Left colon (tissue), 2 donors: ENCODE measurements at regions not wholly inside any gene's neighbourhood (a gene's known extent, or its start where the extent isn't known, plus 50 kb on each side); places are given as distances from the start of the nearest gene placed in this dataset.
"Not testable (repeated sequence)": the region's sequence is repeated elsewhere in the genome, so short reads cannot be mapped to it uniquely, and the experiment has no call there.

Source experiments
- ATAC-seq: fragments of 200-7000 bp; cut with Tn5 transposase; one replicate; pipeline ENCODE4 v1.9.1; 2020; ENCODE audit warnings: mild to moderate bottlenecking, moderate library complexity
- DNase-seq, 2 donors: peaks; one replicate each; pipeline ENCODE4 v3.0.0-alpha.2; 2020
- intact Hi-C, 2 donors: fragments of 100-400 bp; cut with DNase I in 1 of 2; cut with micrococcal nuclease in 1 of 2; formaldehyde crosslinking; loops; one replicate each; pipeline versions ENCODE4 v1.11.2 to v1.14.0; 2022; cut with DNase I, micrococcal nuclease
- donor health status: DM: no; HTN: no; CAD: no.
- donor health status: DM: yes; HTN: yes; CAD: no.

GRCh38 chr16:88144028-88144511 is 192.8 kb downstream of the BANP start:
- DNase-seq, result no peak
- peak; percentile 28 for ATAC-seq
- intact Hi-C loops, result no loop called here

- ATAC-seq, DNase-seq, intact Hi-C loops: not testable (repeated sequence)
Measured at GRCh38 chr16:88145376-88145775, 194.1 kb downstream of the BANP start.

- DNase-seq, ATAC-seq, intact Hi-C loops: not testable (repeated sequence)
Measured at GRCh38 chr16:88145824-88146405, 194.7 kb downstream of the BANP start.

GRCh38 chr16:88148078-88148477 is 196.8 kb downstream of the BANP start:
- ATAC-seq, intact Hi-C loops, DNase-seq: not testable (repeated sequence)

GRCh38 chr16:88148682-88149081 is 197.4 kb downstream of the BANP start:
- ATAC-seq, intact Hi-C loops: not testable (repeated sequence)

GRCh38 chr16:88149158-88149603 is 197.9 kb downstream of the BANP start:
- DNase-seq, ATAC-seq, intact Hi-C loops: not testable (repeated sequence)

More at GRCh38 chr16:88148682-88149081, 197.4 kb downstream of the BANP start:
- not testable (repeated sequence) for DNase-seq

GRCh38 chr16:88149663-88150062 is 198.4 kb downstream of the BANP start:
- DNase-seq, ATAC-seq, intact Hi-C loops: not testable (repeated sequence)

GRCh38 chr16:88150456-88151128 is 199.4 kb downstream of the BANP start:
- peak in 1 of 2 donors; percentile 50 for DNase-seq
- peak; percentile 91 for ATAC-seq
- intact Hi-C loops, result not testable (repeated sequence)

- DNase-seq, intact Hi-C loops, ATAC-seq: not testable (repeated sequence)
Measured at GRCh38 chr16:88151129-88151499, 199.9 kb downstream of the BANP start.

GRCh38 chr16:88151859-88152843 is 200.9 kb downstream of the BANP start:
- ATAC-seq, DNase-seq, intact Hi-C loops: not testable (repeated sequence)

- DNase-seq, intact Hi-C loops, ATAC-seq: not testable (repeated sequence)
Measured at GRCh38 chr16:88152879-88153278, 201.6 kb downstream of the BANP start.

GRCh38 chr16:88153516-88153915 is 202.3 kb downstream of the BANP start:
- ATAC-seq, DNase-seq, intact Hi-C loops: not testable (repeated sequence)

GRCh38 chr16:88154886-88155285 is 203.7 kb downstream of the BANP start:
- ATAC-seq, DNase-seq, intact Hi-C loops: not testable (repeated sequence)

- intact Hi-C loops, ATAC-seq, DNase-seq: not testable (repeated sequence)
Measured at GRCh38 chr16:88155681-88156080, 204.4 kb downstream of the BANP start.

GRCh38 chr16:88156640-88157283 is 205.5 kb downstream of the BANP start:
- DNase-seq, intact Hi-C loops, ATAC-seq: not testable (repeated sequence)

- not testable (repeated sequence) for DNase-seq
Measured at GRCh38 chr16:88157686-88158085, 206.5 kb downstream of the BANP start.

GRCh38 chr16:88158256-88159045 is 207.2 kb downstream of the BANP start:
- DNase-seq, ATAC-seq, intact Hi-C loops: not testable (repeated sequence)

More at GRCh38 chr16:88157686-88158085, 206.5 kb downstream of the BANP start:
- ATAC-seq, intact Hi-C loops: not testable (repeated sequence)
